ENCODE measurements at regions not wholly inside any gene's neighbourhood (a gene's known extent, or its start where the extent isn't known, plus 50 kb on each side); places are given as distances from the start of the nearest gene placed in this dataset.

DNA sequence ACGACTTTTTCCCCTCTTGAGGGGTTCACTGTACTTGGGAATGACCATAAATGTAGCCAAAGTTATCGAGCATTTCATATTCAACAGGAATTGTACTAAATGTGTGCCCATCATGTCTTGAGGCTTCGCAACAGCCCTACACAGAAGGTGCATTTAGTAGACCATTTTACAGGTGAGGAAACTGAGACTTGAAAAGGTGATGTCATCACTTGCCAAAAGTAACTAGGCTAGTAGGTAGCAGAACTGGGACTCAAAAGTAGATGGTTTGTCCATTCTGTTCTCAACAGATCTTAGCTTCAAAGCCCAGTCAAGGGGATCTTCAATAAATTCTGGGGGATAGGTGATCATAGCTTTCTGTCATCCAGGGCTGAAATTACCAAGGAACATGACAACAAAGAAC lies 782.2 kb downstream of the MED13L start:
- Histone ChIP-seq H3F3A (ENCODE audit: insufficient read depth, low read length, poor library complexity, severe bottlenecking) (no peaks in the 10 kb centered on the region), H3K27ac (ENCODE audit: low read length) (no peak overlapping the region), H4K20me1 (ENCODE audit: insufficient read depth) (no peaks in the 10 kb centered on the region), H3K4me3 (ENCODE audit: low read length) (no peak overlapping the region), H3K9me3 (ENCODE audit: low read length) (no peaks in the 10 kb centered on the region), H2AFZ (ENCODE audit: low read depth, low read length) (no peak overlapping the region), H3K4me2 (ENCODE audit: low read length) (no peak overlapping the region), H3K9ac (ENCODE audit: low read length) (no peak overlapping the region), H3K9me2 (ENCODE audit: insufficient read depth, low read length) (no peaks in the 10 kb centered on the region), H3K36me3 (ENCODE audit: insufficient read depth, low read length) (no peaks in the 10 kb centered on the region), H3K27me3 (ENCODE audit: insufficient read depth, low read depth, low read length) (no peaks in the 10 kb centered on the region), H3K79me2 (replicated peaks; ENCODE audit: insufficient read depth, low read length) (no peaks in the 10 kb centered on the region)
- TF ChIP-seq RAD21 (conservative IDR thresholded peaks at IDR 0.05) = no peak
- TF ChIP-seq, protein P1, sequence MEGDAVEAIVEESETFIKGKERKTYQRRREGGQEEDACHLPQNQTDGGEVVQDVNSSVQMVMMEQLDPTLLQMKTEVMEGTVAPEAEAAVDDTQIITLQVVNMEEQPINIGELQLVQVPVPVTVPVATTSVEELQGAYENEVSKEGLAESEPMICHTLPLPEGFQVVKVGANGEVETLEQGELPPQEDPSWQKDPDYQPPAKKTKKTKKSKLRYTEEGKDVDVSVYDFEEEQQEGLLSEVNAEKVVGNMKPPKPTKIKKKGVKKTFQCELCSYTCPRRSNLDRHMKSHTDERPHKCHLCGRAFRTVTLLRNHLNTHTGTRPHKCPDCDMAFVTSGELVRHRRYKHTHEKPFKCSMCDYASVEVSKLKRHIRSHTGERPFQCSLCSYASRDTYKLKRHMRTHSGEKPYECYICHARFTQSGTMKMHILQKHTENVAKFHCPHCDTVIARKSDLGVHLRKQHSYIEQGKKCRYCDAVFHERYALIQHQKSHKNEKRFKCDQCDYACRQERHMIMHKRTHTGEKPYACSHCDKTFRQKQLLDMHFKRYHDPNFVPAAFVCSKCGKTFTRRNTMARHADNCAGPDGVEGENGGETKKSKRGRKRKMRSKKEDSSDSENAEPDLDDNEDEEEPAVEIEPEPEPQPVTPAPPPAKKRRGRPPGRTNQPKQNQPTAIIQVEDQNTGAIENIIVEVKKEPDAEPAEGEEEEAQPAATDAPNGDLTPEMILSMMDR (IDR thresholded peaks at IDR 0.05; ENCODE audit: poor library complexity, severe bottlenecking) = no peak
- TF ChIP-seq POLR2AphosphoS5 (IDR thresholded peaks at IDR 0.05) = no peak
- TF ChIP-seq EZH2 (IDR thresholded peaks at IDR 0.05; ENCODE audit: borderline replicate concordance, insufficient read depth, low read length, poor library complexity, severe bottlenecking) = no peak
- no peak for TF ChIP-seq EP300 (conservative IDR thresholded peaks at IDR 0.05; ENCODE audit: poor library complexity, severe bottlenecking)
- TF ChIP-seq MXI1 (conservative IDR thresholded peaks at IDR 0.05; ENCODE audit: poor library complexity, severe bottlenecking) = no peak
- TF ChIP-seq TAF1 (IDR thresholded peaks at IDR 0.05; ENCODE audit: low read depth) = no peak
- TF ChIP-seq, protein P2, sequence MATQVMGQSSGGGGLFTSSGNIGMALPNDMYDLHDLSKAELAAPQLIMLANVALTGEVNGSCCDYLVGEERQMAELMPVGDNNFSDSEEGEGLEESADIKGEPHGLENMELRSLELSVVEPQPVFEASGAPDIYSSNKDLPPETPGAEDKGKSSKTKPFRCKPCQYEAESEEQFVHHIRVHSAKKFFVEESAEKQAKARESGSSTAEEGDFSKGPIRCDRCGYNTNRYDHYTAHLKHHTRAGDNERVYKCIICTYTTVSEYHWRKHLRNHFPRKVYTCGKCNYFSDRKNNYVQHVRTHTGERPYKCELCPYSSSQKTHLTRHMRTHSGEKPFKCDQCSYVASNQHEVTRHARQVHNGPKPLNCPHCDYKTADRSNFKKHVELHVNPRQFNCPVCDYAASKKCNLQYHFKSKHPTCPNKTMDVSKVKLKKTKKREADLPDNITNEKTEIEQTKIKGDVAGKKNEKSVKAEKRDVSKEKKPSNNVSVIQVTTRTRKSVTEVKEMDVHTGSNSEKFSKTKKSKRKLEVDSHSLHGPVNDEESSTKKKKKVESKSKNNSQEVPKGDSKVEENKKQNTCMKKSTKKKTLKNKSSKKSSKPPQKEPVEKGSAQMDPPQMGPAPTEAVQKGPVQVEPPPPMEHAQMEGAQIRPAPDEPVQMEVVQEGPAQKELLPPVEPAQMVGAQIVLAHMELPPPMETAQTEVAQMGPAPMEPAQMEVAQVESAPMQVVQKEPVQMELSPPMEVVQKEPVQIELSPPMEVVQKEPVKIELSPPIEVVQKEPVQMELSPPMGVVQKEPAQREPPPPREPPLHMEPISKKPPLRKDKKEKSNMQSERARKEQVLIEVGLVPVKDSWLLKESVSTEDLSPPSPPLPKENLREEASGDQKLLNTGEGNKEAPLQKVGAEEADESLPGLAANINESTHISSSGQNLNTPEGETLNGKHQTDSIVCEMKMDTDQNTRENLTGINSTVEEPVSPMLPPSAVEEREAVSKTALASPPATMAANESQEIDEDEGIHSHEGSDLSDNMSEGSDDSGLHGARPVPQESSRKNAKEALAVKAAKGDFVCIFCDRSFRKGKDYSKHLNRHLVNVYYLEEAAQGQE (IDR thresholded peaks at IDR 0.05; ENCODE audit: borderline replicate concordance) = no peak
- no peak for TF ChIP-seq SMC3 (conservative IDR thresholded peaks at IDR 0.05; ENCODE audit: poor library complexity)

DNA sequence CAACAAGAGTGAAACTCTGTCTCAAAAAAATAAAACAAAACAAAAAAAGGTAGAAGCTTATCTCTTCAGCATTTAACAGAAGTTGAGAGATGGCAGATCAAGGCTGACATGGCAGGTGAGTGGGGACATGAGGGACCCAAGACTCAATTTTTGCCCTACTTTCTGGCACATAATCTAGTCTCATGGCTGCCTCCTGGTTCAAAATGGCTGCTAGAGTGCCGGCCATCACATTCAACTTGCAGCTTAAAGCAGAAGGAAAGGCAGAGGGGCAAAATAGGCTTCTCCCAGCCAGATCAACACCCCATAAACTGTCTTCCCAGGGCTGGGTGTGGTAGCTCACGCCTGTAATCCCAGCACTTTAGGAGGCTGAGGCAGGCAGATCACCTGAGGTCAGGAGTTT lies 784.9 kb downstream of the MED13L start:
- H3K9me2 ChIP-seq (ENCODE audit: insufficient read depth, low read length) = no peaks in the 10 kb centered on the region
- H3K36me3 ChIP-seq (ENCODE audit: insufficient read depth, low read length) = no peaks in the 10 kb centered on the region
- no peaks in the 10 kb centered on the region for H4K20me1 ChIP-seq (ENCODE audit: insufficient read depth)
- H3K4me2 ChIP-seq (ENCODE audit: low read length) = no peak overlapping the region
- no peak overlapping the region for H3K9ac ChIP-seq (ENCODE audit: low read length)
- no peaks in the 10 kb centered on the region for H3K79me2 ChIP-seq (replicated peaks; ENCODE audit: insufficient read depth, low read length)
- H3K27ac ChIP-seq (ENCODE audit: low read length) = no peak overlapping the region
- H3K9me3 ChIP-seq (ENCODE audit: low read length) = no peaks in the 10 kb centered on the region
- TF ChIP-seq MXI1 (conservative IDR thresholded peaks at IDR 0.05; ENCODE audit: poor library complexity, severe bottlenecking) (no peak), SMC3 (conservative IDR thresholded peaks at IDR 0.05; ENCODE audit: poor library complexity) (no peak), TAF1 (IDR thresholded peaks at IDR 0.05; ENCODE audit: low read depth) (no peak), POLR2AphosphoS5 (IDR thresholded peaks at IDR 0.05) (no peak), EZH2 (IDR thresholded peaks at IDR 0.05; ENCODE audit: borderline replicate concordance, insufficient read depth, low read length, poor library complexity, severe bottlenecking) (no peak), RAD21 (conservative IDR thresholded peaks at IDR 0.05) (no peak), EP300 (conservative IDR thresholded peaks at IDR 0.05; ENCODE audit: poor library complexity, severe bottlenecking) (no peak)
- TF ChIP-seq, protein P1 (IDR thresholded peaks at IDR 0.05; ENCODE audit: poor library complexity, severe bottlenecking) = no peak
- TF ChIP-seq, protein P2 (IDR thresholded peaks at IDR 0.05; ENCODE audit: borderline replicate concordance) = no peak
- H2AFZ ChIP-seq (ENCODE audit: low read depth, low read length) = no peak overlapping the region
- no peaks in the 10 kb centered on the region for H3F3A ChIP-seq (ENCODE audit: insufficient read depth, low read length, poor library complexity, severe bottlenecking)
- no peaks in the 10 kb centered on the region for H3K27me3 ChIP-seq (ENCODE audit: insufficient read depth, low read depth, low read length)
- H3K4me3 ChIP-seq (ENCODE audit: low read length) = no peak overlapping the region
